DMS114 treated with DMSO at 0.1 percent for 48 hours (cell line): ENCODE measurements at regions not wholly inside any gene's neighbourhood (a gene's known extent, or its start where the extent isn't known, plus 50 kb on each side); places are given as distances from the start of the nearest gene placed in this dataset.
"Not testable (repeated sequence)": the region's sequence is repeated elsewhere in the genome, so short reads cannot be mapped to it uniquely, and the experiment has no call there.

Source experiments
- DNase-seq: peaks from one replicate; lab custom pipeline; 2025; ENCODE audit not compliant: unreplicated experiment; lab: John Stamatoyannopoulos, UW

DNA sequence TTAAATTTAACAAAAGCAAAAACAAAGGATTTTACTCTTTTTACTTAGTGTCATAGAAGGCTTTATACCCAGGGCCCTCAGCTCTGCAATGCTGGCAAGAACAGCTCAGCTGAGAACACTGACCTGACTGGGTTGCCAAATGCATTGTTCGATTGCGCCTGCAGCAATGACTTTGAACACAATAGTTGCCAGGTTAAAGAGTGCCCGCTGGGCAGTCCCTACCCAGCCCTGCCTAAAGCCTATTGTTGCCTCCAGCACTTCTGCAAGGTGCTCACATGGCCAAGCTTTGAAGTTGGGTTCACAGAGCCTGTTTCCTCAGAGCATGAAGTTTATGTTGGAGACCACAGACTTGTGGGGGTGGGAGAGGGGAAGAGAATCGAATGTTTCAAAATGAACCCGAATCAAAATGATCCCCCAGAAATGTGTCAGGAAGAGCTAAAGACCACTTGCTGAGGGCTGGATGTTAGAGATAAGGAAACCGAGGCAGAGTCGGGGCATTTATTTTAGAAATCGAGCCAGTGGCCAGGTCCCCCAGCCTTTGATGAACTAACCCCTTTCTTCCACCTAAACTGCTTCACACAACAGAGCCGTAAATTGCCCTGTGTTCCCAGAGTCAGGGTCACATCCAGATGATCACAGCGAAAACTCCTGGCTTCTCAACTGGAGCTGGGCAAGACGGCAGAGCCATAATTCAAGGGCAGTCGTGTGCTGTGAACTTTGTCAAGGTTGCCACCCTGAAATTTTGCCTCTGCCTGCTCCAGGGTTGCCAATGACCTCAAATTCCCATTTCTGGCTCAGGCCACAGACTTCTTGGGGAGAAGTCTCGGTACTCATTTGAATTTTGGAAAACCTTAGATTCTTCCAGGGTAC is 55.0 kb downstream of the FOXA2 start:
- no peak for DNase-seq

GRCh38 chr20:22526512-22527012 is 57.8 kb downstream of the FOXA2 start:
- no peak for DNase-seq

DNA sequence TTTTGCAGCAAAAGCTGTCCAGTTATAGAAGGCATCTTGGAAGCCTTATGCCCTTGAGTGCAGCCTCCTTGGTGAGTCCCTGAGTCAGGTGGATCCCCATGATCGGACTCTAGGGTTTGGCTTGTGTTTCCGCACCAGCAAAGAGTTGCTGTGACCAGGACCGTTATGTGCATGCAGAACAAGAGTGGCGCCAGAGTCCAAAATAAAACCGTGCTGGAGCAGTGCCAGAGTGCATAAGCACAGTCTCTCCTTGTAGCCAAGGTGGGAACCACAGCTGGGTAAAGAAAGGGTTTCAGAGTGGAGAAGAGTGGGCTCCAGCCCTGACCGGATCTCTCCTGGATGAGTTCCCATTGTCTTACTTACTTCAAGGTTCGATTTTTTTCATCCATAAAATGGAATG is 58.6 kb downstream of the FOXA2 start:
- no peak for DNase-seq

GRCh38 chr20:22525069-22525820 is 59.1 kb downstream of the FOXA2 start:
- no peak for DNase-seq

DNA sequence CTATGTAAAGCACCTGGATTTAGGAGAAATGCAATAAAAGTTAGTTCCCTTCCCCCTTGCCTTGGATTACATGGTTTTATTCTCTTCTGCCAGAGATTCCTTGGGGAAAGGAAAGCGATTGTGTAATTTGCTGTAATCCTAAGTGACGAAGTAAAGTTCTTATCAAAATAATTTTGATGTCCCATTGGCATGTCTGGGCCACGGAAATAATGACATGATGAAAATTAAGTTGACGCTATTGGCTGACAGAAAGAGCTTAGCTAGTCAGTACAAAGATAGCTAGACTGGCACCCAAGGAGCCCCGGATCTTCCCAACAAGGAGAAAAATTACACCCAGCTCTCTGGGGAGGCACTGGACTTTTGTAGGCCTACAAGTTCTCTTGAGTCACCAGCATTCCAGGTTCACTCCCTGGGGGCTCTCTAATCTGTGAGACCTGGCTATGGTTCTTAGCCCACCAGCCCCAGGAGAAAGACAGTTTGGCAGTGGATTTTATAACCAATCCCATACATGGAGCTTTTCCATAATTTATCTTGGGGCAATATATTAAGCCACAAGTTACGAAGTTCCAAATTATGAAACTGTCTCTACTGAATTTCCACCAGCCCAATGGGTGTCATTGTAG is 59.9 kb downstream of the FOXA2 start:
- no peak for DNase-seq

DNA sequence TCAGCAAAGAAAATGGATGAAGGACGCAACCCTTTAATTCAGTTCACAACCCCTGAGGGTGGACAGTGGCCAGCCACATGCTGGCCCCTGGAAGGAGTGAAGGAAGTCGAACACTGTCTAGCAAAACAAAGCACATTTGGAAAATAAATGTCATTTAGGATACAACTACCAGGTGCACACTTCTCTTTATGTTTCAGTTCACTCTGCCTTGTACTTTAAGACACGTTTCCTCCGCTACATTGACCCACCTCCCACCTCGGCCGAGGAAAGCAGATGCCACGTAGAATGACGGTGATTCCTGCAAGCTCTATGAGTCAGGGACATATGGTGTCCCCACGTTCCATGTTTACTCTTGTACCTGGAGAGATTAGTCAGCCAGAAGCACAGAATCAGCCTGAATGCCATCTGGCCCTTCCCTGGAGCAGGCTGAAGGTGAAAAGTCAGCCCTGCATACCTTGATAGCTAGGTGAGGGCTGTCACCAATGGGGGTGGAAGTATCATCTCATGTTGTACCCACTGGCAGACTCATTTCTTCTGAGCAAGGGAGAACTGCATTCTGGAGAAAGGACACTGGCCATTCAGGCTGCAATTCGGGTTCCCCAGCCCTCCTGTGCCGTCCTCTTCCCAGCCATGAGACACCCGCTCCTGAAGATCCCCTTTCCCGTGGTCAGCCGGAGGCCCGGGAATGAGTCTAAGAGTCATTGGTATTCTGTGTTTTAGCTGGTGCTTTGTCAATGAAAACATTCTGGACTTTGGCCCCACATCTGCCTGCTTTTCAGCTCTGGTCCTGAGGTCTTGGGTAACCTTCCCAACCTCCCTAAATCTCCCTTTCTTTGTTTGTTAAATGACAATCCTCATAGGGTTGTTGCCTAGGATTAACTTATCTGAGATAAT is 60.6 kb downstream of the FOXA2 start:
- no peak for DNase-seq

DNA sequence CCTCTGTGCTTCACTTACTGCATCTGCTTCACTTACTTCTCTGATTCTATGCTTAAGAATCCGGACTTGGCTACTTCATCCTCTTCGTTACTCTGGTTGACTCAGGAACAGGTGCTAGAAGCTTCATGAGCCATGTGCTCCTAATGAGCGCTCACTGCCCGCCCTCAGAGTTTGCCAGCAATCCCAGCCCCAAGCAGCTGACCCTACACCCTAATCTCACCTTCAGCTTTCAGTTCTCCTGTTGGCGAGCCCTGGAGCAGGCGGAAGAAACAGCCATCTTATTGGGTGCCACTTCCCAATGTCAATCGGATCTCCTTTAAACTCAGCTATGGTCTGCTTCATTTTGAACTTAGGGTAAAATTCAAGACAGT is 61.3 kb downstream of the FOXA2 start:
- DNase-seq, result no peak

GRCh38 chr20:22522701-22523100 is 61.7 kb downstream of the FOXA2 start:
- no peak for DNase-seq

- DNase-seq, result not testable (repeated sequence)
These were observed 62.4 kb downstream of the FOXA2 start for GRCh38 chr20:22521940-22522339.

- DNase-seq, result no peak
These were observed 64.0 kb downstream of the FOXA2 start for GRCh38 chr20:22520381-22520780.

GRCh38 chr20:22515264-22515663 is 69.1 kb downstream of the FOXA2 start:
- DNase-seq, result no peak

DNA sequence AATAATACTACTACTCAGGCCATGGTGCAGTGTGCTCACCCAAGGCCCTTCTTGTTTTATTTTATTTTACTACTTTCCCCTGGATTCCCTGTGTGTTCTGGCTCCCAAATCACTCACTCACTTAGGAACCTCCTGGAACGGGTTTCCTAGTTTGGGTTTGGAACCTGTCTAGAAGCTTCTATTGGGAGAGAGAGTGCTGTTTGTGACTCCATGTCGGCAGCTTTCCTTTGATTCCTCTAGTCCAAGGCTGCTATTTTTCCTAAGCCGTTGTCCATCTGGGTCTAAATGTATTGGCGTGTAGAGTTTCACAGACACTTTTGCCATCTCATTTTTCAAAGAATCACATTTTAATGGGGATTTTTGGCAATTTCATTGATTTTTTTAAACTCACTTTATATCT is 70.8 kb downstream of the FOXA2 start:
- DNase-seq, result no peak

DNA sequence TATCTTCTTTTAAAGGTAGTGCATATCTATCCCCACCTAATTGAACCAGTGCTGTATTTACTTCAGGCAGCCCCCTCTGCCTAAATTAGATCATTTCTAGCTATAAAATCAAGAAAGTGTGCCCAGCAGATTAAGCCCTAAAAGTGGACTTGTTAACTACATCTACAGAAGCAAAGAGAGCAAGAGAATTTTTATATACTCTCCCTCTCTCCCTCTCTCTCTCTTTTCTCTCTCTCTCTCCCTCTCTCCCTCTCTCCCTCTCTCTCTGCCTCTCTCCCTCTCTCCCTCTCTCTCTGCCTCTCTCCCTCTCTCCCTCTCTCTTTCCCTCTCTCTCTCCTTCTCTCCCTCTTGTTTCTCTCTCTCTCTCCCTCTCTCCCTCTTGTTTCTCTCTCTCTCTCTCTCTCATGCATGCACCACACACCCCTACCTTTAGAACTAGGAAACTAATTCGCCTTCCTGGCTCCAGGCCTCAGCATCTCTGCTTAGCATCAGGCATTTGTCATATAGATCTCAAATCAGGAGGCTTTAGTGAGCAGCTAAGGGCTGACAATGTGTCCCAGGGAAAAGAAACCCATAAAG is 71.4 kb downstream of the FOXA2 start:
- no peak for DNase-seq

DNA sequence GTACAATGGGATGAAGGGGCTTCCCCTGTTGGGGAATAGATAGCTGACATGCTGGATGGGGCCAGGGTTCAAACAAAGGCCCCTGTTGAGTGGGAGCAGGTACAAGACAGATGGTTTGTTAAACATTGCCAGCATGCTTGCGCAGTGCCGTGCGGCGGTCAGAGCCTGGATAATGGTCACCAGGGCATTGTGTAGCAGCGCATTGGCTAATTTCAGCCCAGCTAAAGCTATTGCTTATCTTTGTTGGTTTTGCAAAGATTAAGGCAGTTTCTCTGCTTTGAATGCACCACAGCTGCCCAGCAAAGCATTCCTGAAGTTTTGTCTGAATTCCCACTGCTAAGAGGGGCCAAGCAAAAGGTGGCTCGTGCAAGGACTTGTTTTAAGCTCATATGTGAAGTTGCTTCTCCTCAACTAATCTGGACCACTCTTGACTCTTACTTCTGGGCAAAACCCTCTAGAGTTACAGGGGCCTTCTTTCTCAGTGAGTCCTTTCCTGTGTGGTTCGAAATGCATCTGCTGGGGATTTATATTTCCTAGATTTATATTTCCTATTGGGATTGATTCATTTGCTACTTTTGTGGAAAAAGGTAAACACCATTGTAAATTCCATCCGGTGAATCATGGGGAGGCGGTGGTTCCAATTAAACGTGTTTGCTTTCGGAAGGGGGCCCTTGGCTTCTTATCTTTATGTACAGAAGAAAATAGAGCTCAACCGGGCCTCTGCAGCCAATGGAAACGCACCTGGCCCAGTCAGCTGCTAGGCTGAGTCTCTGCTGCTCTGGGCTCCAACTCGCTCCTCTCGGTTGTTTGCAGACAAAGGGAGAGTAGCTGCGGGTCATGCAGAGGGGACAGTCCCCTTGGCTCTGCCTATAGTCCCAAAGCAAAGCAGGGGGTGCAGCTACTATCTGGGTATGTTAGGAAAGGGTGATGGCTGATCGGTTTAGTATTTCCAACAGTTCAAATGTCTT is 72.1 kb downstream of the FOXA2 start:
- DNase-seq, result no peak

DNA sequence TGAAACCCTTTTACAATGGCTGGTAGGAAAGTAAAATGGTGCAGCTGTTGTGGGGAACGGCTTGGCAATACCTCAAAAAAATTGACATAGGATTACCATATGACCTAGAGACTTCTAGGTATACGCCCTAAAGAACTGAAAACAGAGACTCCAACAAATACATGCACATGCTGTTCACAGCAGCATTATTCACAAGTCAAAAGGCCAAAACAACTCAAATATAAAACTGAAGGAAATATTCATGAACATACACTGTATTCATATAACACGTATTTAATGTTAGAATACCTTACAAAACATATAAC is 74.6 kb downstream of the FOXA2 start:
- DNase-seq, result no peak

GRCh38 chr20:22509090-22509842 is 75.1 kb downstream of the FOXA2 start:
- no peak for DNase-seq

- DNase-seq, result no peak
These were observed 75.9 kb downstream of the FOXA2 start for GRCh38 chr20:22508426-22508825.

GRCh38 chr20:22507240-22507961 is 77.0 kb downstream of the FOXA2 start:
- no peak for DNase-seq
